A549 (cell line): ENCODE measurements at regions not wholly inside any gene's neighbourhood (a gene's known extent, or its start where the extent isn't known, plus 50 kb on each side); places are given as distances from the start of the nearest gene placed in this dataset.

ENCODE experiments used
- BHLHE40 ChIP-seq: IDR thresholded peaks from 2 replicates; pipeline ENCODE4 v1.6.1; 2012; ENCODE audit warnings: low read depth, low read length, inconsistent platforms
- FOSL2 ChIP-seq, 2 experiments: fragments of 450-650 bp in 1 of 2; fragments of >200 bp in 1 of 2; sonication (Bioruptor Twin) in 1 of 2; formaldehyde crosslinking; IDR thresholded peaks; 2 replicates each; pipeline versions ENCODE4 v1.5.0 to v1.6.1; 2016 to 2020; ENCODE audit warnings: mild to moderate bottlenecking in 1 of 2, moderate library complexity in 1 of 2
- HDAC2 ChIP-seq: fragments of 200-600 bp; sonication (generic); IDR thresholded peaks from 2 replicates; pipeline ENCODE4 v1.6.1; 2016
- MAFK ChIP-seq: fragments of 450-650 bp; IDR thresholded peaks from 2 replicates; pipeline ENCODE4 v1.6.1; 2014; ENCODE audit not compliant: partially characterized antibody
- NR3C1 ChIP-seq: fragments of >200 bp; sonication (Bioruptor Twin); formaldehyde crosslinking; IDR thresholded peaks from 3 replicates; pipeline ENCODE4 v1.6.1; 2017
- POLR2A ChIP-seq: IDR thresholded peaks from 2 replicates; pipeline ENCODE4 v1.6.1; 2012; ENCODE audit warnings: mild to moderate bottlenecking, low read length
- RCOR1 ChIP-seq: fragments of 150-350 bp; IDR thresholded peaks from 2 replicates; pipeline ENCODE4 v1.6.1; 2014; ENCODE audit warnings: antibody characterized with exemption, low read length, low read depth
- TF ChIP-seq, protein P1 (sequence below): fragments of >200 bp; sonication (Bioruptor Twin); formaldehyde crosslinking; IDR thresholded peaks from 3 replicates; pipeline ENCODE4 v1.5.1; 2016
- TF ChIP-seq, protein P2 (sequence below): fragments of 250-450 bp; sonication (Bioruptor Pico); IDR thresholded peaks from 2 replicates; pipeline ENCODE4 v1.5.0; 2021; ENCODE audit warnings: mild to moderate bottlenecking, moderate library complexity, borderline replicate concordance
- TF ChIP-seq, protein P3 (sequence below): IDR thresholded peaks from 2 replicates; pipeline ENCODE4 v1.6.1; 2012; ENCODE audit warnings: low read depth, borderline replicate concordance
- TF ChIP-seq, protein P4 (sequence below): fragments of 150-350 bp; IDR thresholded peaks from 2 replicates; pipeline ENCODE4 v1.6.1; 2014; ENCODE audit warnings: low read depth, mild to moderate bottlenecking, low read length
- TF ChIP-seq, protein P5 (sequence below): fragments of 200-600 bp; sonication (generic); IDR thresholded peaks from 2 replicates; pipeline ENCODE4 v1.6.1; 2016; ENCODE audit warnings: antibody characterized with exemption, mild to moderate bottlenecking, moderate library complexity

DNA sequence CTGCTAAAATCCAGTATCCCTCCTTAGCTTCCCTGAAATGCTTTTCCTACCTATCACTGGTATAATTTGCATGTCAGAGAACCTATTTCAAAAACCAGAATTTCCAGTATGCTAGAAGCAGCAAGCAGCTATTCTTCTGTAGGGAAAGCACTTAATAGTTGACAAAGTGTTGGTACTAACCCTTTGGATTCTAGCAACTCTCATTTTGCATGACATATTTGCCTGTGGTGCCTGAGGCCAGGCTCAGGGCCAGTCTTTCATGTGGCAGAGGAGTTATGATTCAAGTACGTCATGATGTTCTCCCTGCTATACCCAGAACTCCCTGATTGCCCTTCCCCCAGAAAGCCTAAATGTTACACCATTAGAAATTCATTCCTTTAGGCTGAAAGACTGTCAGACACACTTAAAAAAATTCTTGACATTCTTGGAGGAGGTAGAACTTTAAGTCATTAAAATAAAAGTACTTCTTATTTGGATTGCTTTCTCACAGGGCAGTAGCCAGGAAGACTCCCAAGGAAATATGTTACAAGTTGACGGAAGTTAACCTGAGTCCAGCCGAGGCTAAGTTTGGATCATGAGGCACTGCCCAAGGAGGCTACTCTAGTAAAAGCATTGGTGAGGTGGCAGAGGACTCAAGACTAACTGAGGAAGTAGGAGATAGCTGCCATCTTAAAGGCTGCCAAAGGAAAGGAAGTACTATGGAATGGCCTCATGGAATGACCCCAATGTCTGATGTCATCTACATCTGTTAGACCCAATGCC is 298.4 kb upstream of the SPAG17 start:
- no peak for TF ChIP-seq POLR2A
- TF ChIP-seq, protein P1, sequence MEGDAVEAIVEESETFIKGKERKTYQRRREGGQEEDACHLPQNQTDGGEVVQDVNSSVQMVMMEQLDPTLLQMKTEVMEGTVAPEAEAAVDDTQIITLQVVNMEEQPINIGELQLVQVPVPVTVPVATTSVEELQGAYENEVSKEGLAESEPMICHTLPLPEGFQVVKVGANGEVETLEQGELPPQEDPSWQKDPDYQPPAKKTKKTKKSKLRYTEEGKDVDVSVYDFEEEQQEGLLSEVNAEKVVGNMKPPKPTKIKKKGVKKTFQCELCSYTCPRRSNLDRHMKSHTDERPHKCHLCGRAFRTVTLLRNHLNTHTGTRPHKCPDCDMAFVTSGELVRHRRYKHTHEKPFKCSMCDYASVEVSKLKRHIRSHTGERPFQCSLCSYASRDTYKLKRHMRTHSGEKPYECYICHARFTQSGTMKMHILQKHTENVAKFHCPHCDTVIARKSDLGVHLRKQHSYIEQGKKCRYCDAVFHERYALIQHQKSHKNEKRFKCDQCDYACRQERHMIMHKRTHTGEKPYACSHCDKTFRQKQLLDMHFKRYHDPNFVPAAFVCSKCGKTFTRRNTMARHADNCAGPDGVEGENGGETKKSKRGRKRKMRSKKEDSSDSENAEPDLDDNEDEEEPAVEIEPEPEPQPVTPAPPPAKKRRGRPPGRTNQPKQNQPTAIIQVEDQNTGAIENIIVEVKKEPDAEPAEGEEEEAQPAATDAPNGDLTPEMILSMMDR: no peak
- no peak for TF ChIP-seq MAFK
- TF ChIP-seq, protein P2, sequence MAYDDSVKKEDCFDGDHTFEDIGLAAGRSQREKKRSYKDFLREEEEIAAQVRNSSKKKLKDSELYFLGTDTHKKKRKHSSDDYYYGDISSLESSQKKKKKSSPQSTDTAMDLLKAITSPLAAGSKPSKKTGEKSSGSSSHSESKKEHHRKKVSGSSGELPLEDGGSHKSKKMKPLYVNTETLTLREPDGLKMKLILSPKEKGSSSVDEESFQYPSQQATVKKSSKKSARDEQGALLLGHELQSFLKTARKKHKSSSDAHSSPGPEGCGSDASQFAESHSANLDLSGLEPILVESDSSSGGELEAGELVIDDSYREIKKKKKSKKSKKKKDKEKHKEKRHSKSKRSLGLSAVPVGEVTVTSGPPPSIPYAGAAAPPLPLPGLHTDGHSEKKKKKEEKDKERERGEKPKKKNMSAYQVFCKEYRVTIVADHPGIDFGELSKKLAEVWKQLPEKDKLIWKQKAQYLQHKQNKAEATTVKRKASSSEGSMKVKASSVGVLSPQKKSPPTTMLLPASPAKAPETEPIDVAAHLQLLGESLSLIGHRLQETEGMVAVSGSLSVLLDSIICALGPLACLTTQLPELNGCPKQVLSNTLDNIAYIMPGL (CRISPR knock-in tag): no peak
- TF ChIP-seq, protein P3, sequence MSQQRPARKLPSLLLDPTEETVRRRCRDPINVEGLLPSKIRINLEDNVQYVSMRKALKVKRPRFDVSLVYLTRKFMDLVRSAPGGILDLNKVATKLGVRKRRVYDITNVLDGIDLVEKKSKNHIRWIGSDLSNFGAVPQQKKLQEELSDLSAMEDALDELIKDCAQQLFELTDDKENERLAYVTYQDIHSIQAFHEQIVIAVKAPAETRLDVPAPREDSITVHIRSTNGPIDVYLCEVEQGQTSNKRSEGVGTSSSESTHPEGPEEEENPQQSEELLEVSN: no peak
- TF ChIP-seq HDAC2: no peak
- TF ChIP-seq BHLHE40: no peak
- TF ChIP-seq, protein P4, sequence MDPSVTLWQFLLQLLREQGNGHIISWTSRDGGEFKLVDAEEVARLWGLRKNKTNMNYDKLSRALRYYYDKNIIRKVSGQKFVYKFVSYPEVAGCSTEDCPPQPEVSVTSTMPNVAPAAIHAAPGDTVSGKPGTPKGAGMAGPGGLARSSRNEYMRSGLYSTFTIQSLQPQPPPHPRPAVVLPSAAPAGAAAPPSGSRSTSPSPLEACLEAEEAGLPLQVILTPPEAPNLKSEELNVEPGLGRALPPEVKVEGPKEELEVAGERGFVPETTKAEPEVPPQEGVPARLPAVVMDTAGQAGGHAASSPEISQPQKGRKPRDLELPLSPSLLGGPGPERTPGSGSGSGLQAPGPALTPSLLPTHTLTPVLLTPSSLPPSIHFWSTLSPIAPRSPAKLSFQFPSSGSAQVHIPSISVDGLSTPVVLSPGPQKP: no peak
- no peak for TF ChIP-seq RCOR1
- TF ChIP-seq NR3C1: no peak
- TF ChIP-seq FOSL2 (IDR thresholded peaks at IDR 0.05): no peak
- no peak for TF ChIP-seq FOSL2 (CRISPR knock-in tag; IDR thresholded peaks at IDR 0.05)
- TF ChIP-seq, protein P5, sequence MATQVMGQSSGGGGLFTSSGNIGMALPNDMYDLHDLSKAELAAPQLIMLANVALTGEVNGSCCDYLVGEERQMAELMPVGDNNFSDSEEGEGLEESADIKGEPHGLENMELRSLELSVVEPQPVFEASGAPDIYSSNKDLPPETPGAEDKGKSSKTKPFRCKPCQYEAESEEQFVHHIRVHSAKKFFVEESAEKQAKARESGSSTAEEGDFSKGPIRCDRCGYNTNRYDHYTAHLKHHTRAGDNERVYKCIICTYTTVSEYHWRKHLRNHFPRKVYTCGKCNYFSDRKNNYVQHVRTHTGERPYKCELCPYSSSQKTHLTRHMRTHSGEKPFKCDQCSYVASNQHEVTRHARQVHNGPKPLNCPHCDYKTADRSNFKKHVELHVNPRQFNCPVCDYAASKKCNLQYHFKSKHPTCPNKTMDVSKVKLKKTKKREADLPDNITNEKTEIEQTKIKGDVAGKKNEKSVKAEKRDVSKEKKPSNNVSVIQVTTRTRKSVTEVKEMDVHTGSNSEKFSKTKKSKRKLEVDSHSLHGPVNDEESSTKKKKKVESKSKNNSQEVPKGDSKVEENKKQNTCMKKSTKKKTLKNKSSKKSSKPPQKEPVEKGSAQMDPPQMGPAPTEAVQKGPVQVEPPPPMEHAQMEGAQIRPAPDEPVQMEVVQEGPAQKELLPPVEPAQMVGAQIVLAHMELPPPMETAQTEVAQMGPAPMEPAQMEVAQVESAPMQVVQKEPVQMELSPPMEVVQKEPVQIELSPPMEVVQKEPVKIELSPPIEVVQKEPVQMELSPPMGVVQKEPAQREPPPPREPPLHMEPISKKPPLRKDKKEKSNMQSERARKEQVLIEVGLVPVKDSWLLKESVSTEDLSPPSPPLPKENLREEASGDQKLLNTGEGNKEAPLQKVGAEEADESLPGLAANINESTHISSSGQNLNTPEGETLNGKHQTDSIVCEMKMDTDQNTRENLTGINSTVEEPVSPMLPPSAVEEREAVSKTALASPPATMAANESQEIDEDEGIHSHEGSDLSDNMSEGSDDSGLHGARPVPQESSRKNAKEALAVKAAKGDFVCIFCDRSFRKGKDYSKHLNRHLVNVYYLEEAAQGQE: no peak
